KMS-11 (cell line): ENCODE measurements at regions not wholly inside any gene's neighbourhood (a gene's known extent, or its start where the extent isn't known, plus 50 kb on each side); places are given as distances from the start of the nearest gene placed in this dataset.

Source experiments
- H2AFZ ChIP-seq: fragments of 200-600 bp; sonication (generic); 2 replicates; pipeline ENCODE4 v1.6.1; 2016; ENCODE audit warnings: antibody characterized with exemption, mixed run types, low read depth
- H3K27ac ChIP-seq: fragments of 200-600 bp; sonication (generic); 2 replicates; pipeline ENCODE4 v1.6.1; 2016; ENCODE audit warnings: mild to moderate bottlenecking, mixed run types
- H3K27me3 ChIP-seq: fragments of 200-600 bp; sonication (generic); 2 replicates; pipeline ENCODE4 v1.6.1; 2017; ENCODE audit warnings: mild to moderate bottlenecking, low read depth, mixed run types, moderate library complexity; ENCODE audit not compliant: insufficient read depth
- H3K36me3 ChIP-seq: fragments of 200-600 bp; sonication (generic); 2 replicates; pipeline ENCODE4 v1.6.1; 2017; ENCODE audit warnings: mild to moderate bottlenecking, mixed run types; ENCODE audit not compliant: insufficient read depth
- H3K4me1 ChIP-seq: fragments of 200-600 bp; sonication (generic); 2 replicates; pipeline ENCODE4 v1.6.1; 2016; ENCODE audit warnings: mild to moderate bottlenecking, low read depth, mixed run types; ENCODE audit not compliant: poor library complexity, severe bottlenecking
- H3K4me2 ChIP-seq: fragments of 200-600 bp; sonication (generic); 2 replicates; pipeline ENCODE4 v1.7.0; 2016; ENCODE audit warnings: mild to moderate bottlenecking, mixed run types
- H3K4me3 ChIP-seq: fragments of 200-600 bp; sonication (generic); IDR thresholded peaks from 2 replicates; pipeline ENCODE4 v1.6.1; 2017; ENCODE audit warnings: low read depth, low read length, mixed read lengths; ENCODE audit not compliant: insufficient read depth
- H3K79me2 ChIP-seq: fragments of 200-600 bp; sonication (generic); 2 replicates; pipeline ENCODE4 v1.6.1; 2016; ENCODE audit warnings: low read depth, mixed run types; ENCODE audit not compliant: insufficient read depth
- H3K9ac ChIP-seq: fragments of 200-600 bp; sonication (generic); 2 replicates; pipeline ENCODE4 v1.6.1; 2016; ENCODE audit warnings: mild to moderate bottlenecking, mixed run types
- H4K20me1 ChIP-seq: fragments of 200-600 bp; sonication (generic); 2 replicates; pipeline ENCODE4 v1.6.1; 2016; ENCODE audit warnings: mild to moderate bottlenecking, mixed run types; ENCODE audit not compliant: insufficient read depth
- TF ChIP-seq, protein P1 (sequence below): fragments of 200-600 bp; sonication (generic); conservative IDR thresholded peaks from 2 replicates; pipeline ENCODE4 v1.6.1; 2017; ENCODE audit warnings: low read depth, mild to moderate bottlenecking, antibody characterized with exemption, low read length, moderate library complexity, mixed read lengths

DNA sequence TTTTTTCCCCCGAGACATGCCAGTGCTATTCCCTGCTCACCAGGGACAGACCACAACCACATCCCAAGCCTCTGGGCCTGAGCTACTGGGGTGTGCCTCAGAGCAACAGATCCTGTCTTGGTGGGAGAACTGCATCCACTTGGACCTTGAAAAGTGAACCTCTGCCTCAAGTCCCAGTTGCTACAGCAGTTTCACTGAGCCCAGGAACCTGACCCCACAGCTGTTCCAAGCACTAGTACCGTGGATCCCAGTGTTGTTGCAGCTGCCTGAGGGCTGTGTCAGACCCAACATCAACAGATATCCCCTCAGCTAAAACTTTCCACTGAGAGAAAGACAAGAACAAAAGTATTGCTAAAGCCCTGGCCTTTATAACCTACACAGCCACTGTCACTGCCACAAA is 373.0 kb downstream of the PLPP3 start:
- TF ChIP-seq, protein P1, sequence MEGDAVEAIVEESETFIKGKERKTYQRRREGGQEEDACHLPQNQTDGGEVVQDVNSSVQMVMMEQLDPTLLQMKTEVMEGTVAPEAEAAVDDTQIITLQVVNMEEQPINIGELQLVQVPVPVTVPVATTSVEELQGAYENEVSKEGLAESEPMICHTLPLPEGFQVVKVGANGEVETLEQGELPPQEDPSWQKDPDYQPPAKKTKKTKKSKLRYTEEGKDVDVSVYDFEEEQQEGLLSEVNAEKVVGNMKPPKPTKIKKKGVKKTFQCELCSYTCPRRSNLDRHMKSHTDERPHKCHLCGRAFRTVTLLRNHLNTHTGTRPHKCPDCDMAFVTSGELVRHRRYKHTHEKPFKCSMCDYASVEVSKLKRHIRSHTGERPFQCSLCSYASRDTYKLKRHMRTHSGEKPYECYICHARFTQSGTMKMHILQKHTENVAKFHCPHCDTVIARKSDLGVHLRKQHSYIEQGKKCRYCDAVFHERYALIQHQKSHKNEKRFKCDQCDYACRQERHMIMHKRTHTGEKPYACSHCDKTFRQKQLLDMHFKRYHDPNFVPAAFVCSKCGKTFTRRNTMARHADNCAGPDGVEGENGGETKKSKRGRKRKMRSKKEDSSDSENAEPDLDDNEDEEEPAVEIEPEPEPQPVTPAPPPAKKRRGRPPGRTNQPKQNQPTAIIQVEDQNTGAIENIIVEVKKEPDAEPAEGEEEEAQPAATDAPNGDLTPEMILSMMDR, result no peak
- no peaks in the 10 kb centered on the region for H3K36me3 ChIP-seq
- H3K4me1 ChIP-seq, result no peaks in the 10 kb centered on the region
- H4K20me1 ChIP-seq, result no peaks in the 10 kb centered on the region
- H3K4me2 ChIP-seq, result no peak overlapping the region
- H3K9ac ChIP-seq, result no peak overlapping the region
- H3K27ac ChIP-seq, result no peak overlapping the region
- H3K79me2 ChIP-seq, result no peaks in the 10 kb centered on the region
- no peaks in the 10 kb centered on the region for H3K27me3 ChIP-seq
- H2AFZ ChIP-seq, result no peak overlapping the region
- no peak overlapping the region for H3K4me3 ChIP-seq

- Histone ChIP-seq H3K4me3 (no peak overlapping the region), H3K79me2 (no peaks in the 10 kb centered on the region), H3K4me1 (no peaks in the 10 kb centered on the region), H3K4me2 (no peak overlapping the region), H2AFZ (no peak overlapping the region), H3K27ac (no peak overlapping the region), H3K36me3 (no peaks in the 10 kb centered on the region), H3K27me3 (no peaks in the 10 kb centered on the region), H4K20me1 (no peaks in the 10 kb centered on the region), H3K9ac (no peak overlapping the region)
- TF ChIP-seq, protein P1, result no peak
These were observed 375.2 kb downstream of the PLPP3 start for GRCh38 chr1:56204206-56204605.

DNA sequence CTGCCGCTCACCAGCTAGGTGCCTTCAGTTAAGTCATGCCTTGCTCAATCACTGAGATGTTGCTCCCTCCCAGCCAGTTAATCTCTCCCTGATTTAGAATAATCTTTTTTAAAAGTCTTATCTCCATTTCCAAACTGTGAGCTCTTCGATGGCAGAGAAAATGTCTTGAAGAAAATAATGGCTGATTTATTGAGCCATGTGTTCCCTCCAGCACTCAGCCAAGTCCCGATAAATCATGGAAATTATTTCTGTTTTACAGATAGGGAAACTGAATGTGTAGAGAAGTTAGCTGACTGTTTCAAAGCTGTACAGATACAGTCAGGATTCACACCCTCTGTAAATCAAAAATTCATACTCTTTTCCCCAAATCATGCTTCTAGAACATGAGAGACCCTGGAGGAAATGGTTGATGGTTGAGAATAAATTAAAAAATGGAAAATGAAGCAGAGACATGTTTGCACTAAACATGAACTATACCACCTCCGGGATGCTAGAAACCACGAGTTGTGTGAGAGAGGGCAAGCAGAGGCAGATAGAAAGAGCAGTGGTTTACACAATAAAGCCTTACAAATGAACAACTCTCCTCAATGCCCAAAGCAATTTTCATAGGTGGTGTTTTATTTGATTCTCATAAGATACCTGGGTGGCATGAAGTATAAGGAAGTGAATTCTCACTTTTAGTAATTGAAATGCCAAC is 376.4 kb downstream of the PLPP3 start:
- no peaks in the 10 kb centered on the region for H3K27me3 ChIP-seq
- H3K79me2 ChIP-seq, result no peaks in the 10 kb centered on the region
- no peaks in the 10 kb centered on the region for H4K20me1 ChIP-seq
- no peaks in the 10 kb centered on the region for H3K36me3 ChIP-seq
- no peak overlapping the region for H3K4me3 ChIP-seq
- H2AFZ ChIP-seq, result no peak overlapping the region
- H3K9ac ChIP-seq, result no peak overlapping the region
- H3K4me1 ChIP-seq, result no peaks in the 10 kb centered on the region
- TF ChIP-seq, protein P1, result no peak
- H3K4me2 ChIP-seq, result no peak overlapping the region
- no peak overlapping the region for H3K27ac ChIP-seq

DNA sequence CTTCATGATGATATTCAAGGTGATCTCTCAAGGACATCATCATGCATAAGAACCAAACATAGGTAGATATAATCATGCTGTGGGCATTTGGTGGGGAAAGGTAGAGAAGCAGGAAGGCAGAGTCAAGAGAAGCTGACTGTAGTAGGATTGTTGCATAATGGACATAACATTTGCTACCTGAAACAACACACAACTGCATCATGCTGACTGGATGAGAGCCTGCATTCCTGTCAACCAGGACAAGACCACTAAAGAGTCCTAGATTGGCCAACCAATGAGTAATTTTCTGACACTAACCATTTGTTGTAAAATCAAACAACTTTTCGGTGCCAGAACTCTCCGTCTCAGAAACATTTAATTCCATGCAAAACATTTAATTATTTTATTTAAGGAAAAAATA is 377.2 kb downstream of the PLPP3 start:
- H3K79me2 ChIP-seq, result no peaks in the 10 kb centered on the region
- no peak overlapping the region for H3K27ac ChIP-seq
- H3K36me3 ChIP-seq, result no peaks in the 10 kb centered on the region
- H2AFZ ChIP-seq, result no peak overlapping the region
- no peaks in the 10 kb centered on the region for H3K4me1 ChIP-seq
- no peaks in the 10 kb centered on the region for H3K27me3 ChIP-seq
- TF ChIP-seq, protein P1, result no peak
- no peak overlapping the region for H3K4me2 ChIP-seq
- H4K20me1 ChIP-seq, result no peaks in the 10 kb centered on the region
- H3K4me3 ChIP-seq, result no peak overlapping the region
- no peak overlapping the region for H3K9ac ChIP-seq
